IMR-90 (cell line): ENCODE measurements at regions not wholly inside any gene's neighbourhood (a gene's known extent, or its start where the extent isn't known, plus 50 kb on each side); places are given as distances from the start of the nearest gene placed in this dataset.

Experiments
- MAZ ChIP-seq: IDR thresholded peaks from 2 replicates; pipeline ENCODE4 v1.6.1; 2012; ENCODE audit warnings: low read depth, mild to moderate bottlenecking, low read length, improper control_type of control experiment, moderate library complexity, borderline replicate concordance
- TF ChIP-seq, protein P1 (sequence below): conservative IDR thresholded peaks from 2 replicates; pipeline ENCODE4 v1.5.1; 2012; ENCODE audit warnings: mild to moderate bottlenecking, low read depth, low read length, improper control_type of control experiment

DNA sequence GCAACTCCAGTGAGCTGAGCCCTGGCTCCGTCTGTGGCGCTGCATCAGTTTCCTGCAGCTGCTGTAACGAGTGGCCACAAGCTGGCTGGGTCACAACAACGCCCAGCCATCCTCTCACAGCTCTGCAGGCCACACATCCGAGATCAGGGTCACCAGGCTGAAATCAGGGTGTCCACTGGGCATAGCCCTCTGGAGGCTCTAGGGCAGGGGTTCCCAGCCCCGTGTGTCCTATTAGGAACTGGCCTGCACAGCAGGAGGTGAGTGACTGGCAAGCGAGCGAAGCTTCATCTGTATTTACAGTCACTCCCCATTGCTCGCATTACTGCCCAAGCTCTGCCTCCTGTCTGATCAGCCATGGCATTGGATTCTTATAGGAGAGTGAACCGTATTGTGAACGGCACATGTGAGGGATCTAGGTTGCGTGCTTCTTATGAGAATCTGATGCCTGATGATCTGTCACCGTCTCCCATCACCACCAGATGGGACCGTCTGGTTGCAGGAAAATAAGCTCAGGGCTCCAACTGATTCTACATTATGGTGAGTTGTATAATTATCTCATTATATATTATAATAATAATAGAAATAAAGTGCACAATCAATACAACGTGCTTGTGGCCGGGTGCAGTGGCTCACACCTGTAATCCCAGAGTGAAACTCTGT lies 176.5 kb downstream of the SEC14L1 start:
- TF ChIP-seq, protein P1, sequence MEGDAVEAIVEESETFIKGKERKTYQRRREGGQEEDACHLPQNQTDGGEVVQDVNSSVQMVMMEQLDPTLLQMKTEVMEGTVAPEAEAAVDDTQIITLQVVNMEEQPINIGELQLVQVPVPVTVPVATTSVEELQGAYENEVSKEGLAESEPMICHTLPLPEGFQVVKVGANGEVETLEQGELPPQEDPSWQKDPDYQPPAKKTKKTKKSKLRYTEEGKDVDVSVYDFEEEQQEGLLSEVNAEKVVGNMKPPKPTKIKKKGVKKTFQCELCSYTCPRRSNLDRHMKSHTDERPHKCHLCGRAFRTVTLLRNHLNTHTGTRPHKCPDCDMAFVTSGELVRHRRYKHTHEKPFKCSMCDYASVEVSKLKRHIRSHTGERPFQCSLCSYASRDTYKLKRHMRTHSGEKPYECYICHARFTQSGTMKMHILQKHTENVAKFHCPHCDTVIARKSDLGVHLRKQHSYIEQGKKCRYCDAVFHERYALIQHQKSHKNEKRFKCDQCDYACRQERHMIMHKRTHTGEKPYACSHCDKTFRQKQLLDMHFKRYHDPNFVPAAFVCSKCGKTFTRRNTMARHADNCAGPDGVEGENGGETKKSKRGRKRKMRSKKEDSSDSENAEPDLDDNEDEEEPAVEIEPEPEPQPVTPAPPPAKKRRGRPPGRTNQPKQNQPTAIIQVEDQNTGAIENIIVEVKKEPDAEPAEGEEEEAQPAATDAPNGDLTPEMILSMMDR: no peak
- TF ChIP-seq MAZ: no peak
